ENCODE measurements at regions not wholly inside any gene's neighbourhood (a gene's known extent, or its start where the extent isn't known, plus 50 kb on each side); places are given as distances from the start of the nearest gene placed in this dataset.

DNA sequence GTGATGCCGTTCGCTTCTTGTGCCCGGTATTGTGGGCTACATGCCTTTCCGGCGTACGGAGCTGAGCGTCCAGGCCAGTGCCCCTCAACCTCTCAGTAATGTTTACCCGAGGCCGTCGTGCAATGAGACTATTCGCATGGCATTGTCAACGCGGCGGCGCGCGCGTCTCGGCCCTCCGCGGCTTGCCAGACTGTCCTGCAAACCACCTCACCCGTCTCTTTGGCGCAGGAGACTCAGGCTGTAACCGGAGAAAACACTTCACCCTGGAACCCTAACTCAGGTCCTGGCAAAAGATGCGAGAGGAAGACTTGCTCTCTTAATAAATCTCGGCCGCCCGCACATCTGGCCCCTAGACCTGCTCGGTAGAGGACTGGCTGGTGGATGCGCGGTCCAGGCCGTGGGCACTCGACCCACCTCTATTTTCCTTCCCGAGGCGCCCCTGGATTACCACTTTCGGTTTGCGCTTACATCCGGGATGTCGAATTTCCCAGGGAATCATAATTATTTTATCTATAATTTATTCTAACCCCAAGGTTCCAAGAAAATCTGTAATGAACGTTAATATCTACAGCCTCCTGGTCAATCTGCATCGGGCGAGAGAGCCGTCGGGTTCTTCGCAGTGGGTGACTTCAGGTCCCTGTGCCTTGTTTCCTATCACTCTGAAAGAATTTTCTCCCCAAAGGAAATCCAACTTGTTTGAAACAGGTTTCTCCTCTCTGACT, 71.8 kb upstream of the POLG start:
- TF ChIP-seq, protein P1, sequence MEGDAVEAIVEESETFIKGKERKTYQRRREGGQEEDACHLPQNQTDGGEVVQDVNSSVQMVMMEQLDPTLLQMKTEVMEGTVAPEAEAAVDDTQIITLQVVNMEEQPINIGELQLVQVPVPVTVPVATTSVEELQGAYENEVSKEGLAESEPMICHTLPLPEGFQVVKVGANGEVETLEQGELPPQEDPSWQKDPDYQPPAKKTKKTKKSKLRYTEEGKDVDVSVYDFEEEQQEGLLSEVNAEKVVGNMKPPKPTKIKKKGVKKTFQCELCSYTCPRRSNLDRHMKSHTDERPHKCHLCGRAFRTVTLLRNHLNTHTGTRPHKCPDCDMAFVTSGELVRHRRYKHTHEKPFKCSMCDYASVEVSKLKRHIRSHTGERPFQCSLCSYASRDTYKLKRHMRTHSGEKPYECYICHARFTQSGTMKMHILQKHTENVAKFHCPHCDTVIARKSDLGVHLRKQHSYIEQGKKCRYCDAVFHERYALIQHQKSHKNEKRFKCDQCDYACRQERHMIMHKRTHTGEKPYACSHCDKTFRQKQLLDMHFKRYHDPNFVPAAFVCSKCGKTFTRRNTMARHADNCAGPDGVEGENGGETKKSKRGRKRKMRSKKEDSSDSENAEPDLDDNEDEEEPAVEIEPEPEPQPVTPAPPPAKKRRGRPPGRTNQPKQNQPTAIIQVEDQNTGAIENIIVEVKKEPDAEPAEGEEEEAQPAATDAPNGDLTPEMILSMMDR (conservative IDR thresholded peaks at IDR 0.05; ENCODE audit: low read depth), result no peak
- no peak for DNase-seq (ENCODE audit: low spot score)
- H3K27ac ChIP-seq, result no peak overlapping the region
- ChIA-PET POLR2A (ENCODE audit: low non-redundant PET) (interaction anchor here (0.5 kb wide), 1 partner anchor 92 kb away, joined by 3 read pairs; no protein-coding TSS in a partner anchor), CTCF (interaction anchor here (0.7 to 2.5 kb wide), 2 partner anchors 18 to 48 kb away, joined by 3 to 20 read pairs; no protein-coding TSS in a partner anchor)

DNA sequence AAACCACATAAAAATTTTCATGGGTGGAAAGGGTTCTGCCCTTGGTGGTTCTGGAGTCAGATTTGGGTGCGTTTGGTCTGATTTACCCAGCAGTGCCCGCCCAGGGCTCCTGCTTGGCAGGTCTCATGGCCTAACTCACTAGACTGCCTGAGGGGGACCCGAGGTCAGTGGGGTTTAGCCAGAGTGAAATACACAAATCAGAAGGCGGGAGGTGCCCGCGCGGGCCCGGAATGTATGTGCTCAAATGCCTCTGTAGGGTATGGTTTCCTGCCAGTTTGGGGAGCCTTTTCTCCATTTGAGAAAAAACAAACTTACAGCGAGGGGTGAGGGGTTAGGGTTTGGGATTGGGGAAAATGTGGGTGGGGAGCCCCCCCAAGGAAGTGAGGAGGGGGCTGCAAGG, 70.9 kb upstream of the POLG start:
- TF ChIP-seq, protein P1 (conservative IDR thresholded peaks at IDR 0.05; ENCODE audit: low read depth), result no peak
- ChIA-PET POLR2A (ENCODE audit: low non-redundant PET) (no interaction called here), CTCF (interaction anchor here (0.6 to 2.5 kb wide), 2 partner anchors 47 to 77 kb away, joined by 3 to 20 read pairs; no protein-coding TSS in a partner anchor)
- no peak overlapping the region for H3K27ac ChIP-seq
- no peak for DNase-seq (ENCODE audit: low spot score)

DNA sequence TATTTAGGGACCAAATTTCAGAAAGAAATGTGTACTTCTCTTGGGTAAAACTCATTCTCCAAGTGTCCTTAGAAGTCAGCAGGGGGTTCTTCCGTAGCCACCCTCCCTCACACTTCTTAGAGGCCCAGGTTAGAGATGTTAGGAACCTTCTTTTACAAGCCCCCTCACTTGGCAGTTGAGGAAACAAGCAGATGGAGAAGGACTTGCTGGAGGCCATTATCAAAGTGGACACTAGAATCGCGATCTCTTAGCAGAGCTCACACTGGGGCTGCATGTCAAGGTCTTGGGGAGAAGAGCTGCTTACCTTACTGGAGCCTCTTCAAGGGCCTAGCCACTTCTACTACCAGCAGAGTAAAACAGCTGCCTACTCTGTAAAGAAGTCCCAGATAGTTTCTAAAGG, 69.4 kb upstream of the POLG start:
- TF ChIP-seq, protein P1 (conservative IDR thresholded peaks at IDR 0.05; ENCODE audit: low read depth), result no peak
- H3K27ac ChIP-seq, result no peak overlapping the region
- DNase-seq (ENCODE audit: low spot score), result no peak
- ChIA-PET CTCF (interaction anchor here (0.5 to 1.4 kb wide), 3 partner anchors 45 to 499 kb away, joined by 3 to 7 read pairs (median 5); no protein-coding TSS in a partner anchor), POLR2A (ENCODE audit: low non-redundant PET) (no interaction called here)

DNA sequence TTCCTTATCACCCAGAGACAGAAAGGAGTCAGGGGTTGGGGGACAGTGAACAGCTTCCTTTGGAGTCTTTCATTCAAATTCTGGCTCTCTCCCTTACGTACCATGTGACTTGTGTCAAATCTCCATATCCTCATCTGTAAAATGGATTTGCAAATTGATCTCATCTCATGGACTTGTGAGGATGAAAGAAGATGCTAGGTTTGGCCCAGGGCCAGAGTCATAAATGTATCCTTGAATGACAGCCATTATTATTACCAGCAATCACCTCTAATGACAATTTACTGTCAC, 67.8 kb upstream of the POLG start:
- TF ChIP-seq, protein P1 (conservative IDR thresholded peaks at IDR 0.05; ENCODE audit: low read depth), result no peak
- no peak overlapping the region for H3K27ac ChIP-seq
- POLR2A ChIA-PET (ENCODE audit: low non-redundant PET), result no interaction called here
- no peak for DNase-seq (ENCODE audit: low spot score)
- CTCF ChIA-PET, result interaction anchor here (0.7 to 6.0 kb wide), 3 partner anchors 28 to 1531 kb away, joined by 3 to 84 read pairs (median 3); no protein-coding TSS in a partner anchor

DNA sequence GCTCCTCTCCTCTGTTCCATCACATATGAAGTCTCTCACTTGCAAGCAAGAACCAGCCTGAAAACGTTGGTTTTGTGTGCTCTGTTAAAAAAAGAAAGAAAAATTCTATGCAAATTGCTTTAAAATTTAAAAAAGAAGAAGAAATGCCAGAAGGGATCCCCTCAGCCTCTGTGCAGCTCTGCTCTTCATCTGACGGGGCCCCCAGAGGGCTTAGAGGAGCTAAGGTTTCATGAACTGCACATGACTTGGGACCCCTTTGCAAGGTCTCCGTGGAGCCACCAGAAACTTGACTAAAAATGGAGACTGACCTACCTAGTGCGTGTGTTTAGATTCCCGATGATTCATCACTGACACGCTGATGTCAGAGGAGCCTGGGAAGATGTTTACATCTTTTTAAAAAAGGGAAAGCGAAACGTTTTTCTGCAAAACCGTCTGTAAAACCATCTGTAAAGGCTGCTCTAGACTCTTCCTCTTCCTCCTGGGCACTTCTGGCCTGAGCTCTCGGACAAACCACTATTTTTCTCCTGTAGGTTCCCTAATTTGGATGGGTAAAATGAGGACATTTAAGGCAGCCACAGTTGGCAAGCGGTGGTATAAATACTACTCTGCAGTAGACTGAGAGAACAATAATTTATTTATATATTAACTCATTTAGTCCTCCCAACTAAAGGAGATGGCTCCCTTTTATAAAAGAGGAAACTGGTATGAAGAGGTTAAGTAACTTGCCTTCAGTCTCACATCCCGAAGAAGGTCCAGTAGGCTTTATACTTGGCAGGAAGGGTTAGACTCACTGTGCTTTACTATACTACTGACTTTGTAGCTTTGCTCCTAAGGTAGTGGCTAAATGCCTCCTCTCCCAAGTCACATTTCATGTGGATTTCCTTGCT, 67.2 kb upstream of the POLG start:
- DNase-seq (ENCODE audit: low spot score), result peak; percentile 62
- TF ChIP-seq, protein P1 (conservative IDR thresholded peaks at IDR 0.05; ENCODE audit: low read depth), result no peak
- POLR2A ChIA-PET (ENCODE audit: low non-redundant PET), result no interaction called here
- no peak overlapping the region for H3K27ac ChIP-seq
- CTCF ChIA-PET, result interaction anchor here (0.6 to 6.0 kb wide), 3 partner anchors 22 to 43 kb away, joined by 3 to 84 read pairs (median 3); no protein-coding TSS in a partner anchor

DNA sequence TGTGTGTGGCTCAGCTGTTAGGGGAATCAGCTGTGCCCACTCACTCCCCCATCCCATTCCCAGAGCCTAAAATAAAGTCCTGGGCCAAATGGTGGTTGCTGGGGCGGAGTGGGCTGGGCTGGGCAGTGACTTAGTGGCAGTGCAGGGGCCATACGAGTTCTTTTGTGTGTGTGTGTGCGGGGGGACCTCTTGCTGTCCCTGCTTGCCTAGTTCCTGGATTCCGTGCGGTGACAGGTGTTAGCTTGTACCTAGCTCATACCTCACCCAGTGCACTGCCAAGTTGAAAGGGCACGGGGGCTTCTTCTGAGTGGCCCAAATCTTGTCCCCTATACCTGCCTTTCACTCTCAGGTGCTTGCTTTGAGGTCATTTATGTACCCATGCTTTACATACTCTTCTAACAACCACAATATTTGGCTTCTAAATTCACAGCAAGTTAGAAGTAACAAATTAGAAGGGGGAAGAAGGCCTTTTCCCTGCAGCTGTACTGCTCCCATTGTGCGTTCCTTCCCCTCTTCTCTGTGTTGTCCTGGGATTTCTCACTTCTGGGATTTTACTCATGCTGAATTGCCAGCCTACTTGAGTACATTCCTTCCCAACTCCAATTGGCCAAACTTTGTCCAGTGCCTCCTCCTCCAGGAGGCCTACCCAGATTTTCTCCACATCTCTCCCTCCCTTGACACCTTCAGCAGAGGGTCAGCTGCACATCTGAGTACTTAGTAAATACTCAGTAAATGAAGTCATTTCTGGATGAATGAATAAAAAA, 66.3 kb upstream of the POLG start:
- TF ChIP-seq, protein P1 (conservative IDR thresholded peaks at IDR 0.05; ENCODE audit: low read depth), result no peak
- ChIA-PET CTCF (interaction anchor here (6.0 kb wide), 1 partner anchor 42 kb away, joined by 84 read pairs; no protein-coding TSS in a partner anchor), POLR2A (ENCODE audit: low non-redundant PET) (no interaction called here)
- H3K27ac ChIP-seq, result no peak overlapping the region
- DNase-seq (ENCODE audit: low spot score), result no peak
